HepG2 (cell line): ENCODE measurements at regions not wholly inside any gene's neighbourhood (a gene's known extent, or its start where the extent isn't known, plus 50 kb on each side); places are given as distances from the start of the nearest gene placed in this dataset.

Source experiments
- ATAC-seq: fragments of 200-7000 bp; cut with Tn5 transposase; 3 replicates; pipeline ENCODE4 v1.9.1; 2020; ENCODE audit warnings: mild to moderate bottlenecking, moderate library complexity
- BruUV-seq: library from RNA; stranded (reverse); fragments of 400-500 nt; replicated peaks from 2 replicates; lab custom pipeline; 2021; lab: Mats Ljungman, UMichigan
- CTCF ChIA-PET: fragments of 300-600 bp; formaldehyde crosslinking; extraction: SDS; loops from one replicate; lab custom pipeline; 2021; ENCODE audit warnings: low total read pairs, inconsistent platforms, low intra/inter-chr PET ratio; lab: Yijun Ruan, JAX
- POLR2A ChIA-PET: fragments of 350-600 bp; sonication (Branson Sonifier 250); formaldehyde crosslinking; loops from one replicate; lab custom pipeline; 2020; ENCODE audit warnings: antibody characterized with exemption, inconsistent platforms; lab: Yijun Ruan, JAX
- DNase-seq: peaks from one replicate; pipeline ENCODE4 v3.0.0-alpha.2; 2015; ENCODE audit warnings: low spot score
- FAIRE-seq: peaks from 3 replicates; lab custom pipeline; 2011; peaks lifted over from hg19 to GRCh38; lab: Jason Lieb, UNC
- H2AFZ ChIP-seq: one replicate; pipeline ENCODE4 v1.6.1; 2011; ENCODE audit warnings: low read length, inconsistent platforms
- H3K27ac ChIP-seq: fragments of 300-600 bp; 3 replicates; pipeline ENCODE4 v1.8.0; 2011; ENCODE audit warnings: mixed run types, mild to moderate bottlenecking, mixed read lengths, low read length, inconsistent platforms; ENCODE audit not compliant: insufficient read depth; ENCODE audit errors: extremely low read length
- H3K27me3 ChIP-seq, 2 experiments: fragments of 200-600 bp in 1 of 2; 2 replicates in 1 of 2; 3 replicates in 1 of 2; pipeline versions ENCODE4 v1.6.0 to v1.8.0; 2011; ENCODE audit warnings: low read length in 2 of 2, mild to moderate bottlenecking in 2 of 2, moderate library complexity in 2 of 2, inconsistent platforms in 1 of 2; ENCODE audit not compliant: insufficient read depth in 2 of 2, control insufficient read depth in 1 of 2
- H3K36me3 ChIP-seq, 2 experiments: fragments of 200-600 bp in 1 of 2; replicated peaks in 1 of 2; 2 replicates in 1 of 2; 3 replicates in 1 of 2; pipeline versions ENCODE4 v1.5.1 to v1.8.0; 2011; ENCODE audit warnings: low read length in 2 of 2, inconsistent platforms in 1 of 2; ENCODE audit not compliant: insufficient read depth in 2 of 2, control insufficient read depth in 1 of 2
- H3K4me1 ChIP-seq: 2 replicates; pipeline ENCODE4 v1.5.1; 2012; ENCODE audit warnings: low read length, inconsistent platforms; ENCODE audit not compliant: insufficient read depth
- H3K4me2 ChIP-seq: 2 replicates; pipeline ENCODE4 v1.6.0; 2011; ENCODE audit warnings: low read depth, low read length, inconsistent platforms
- H3K4me3 ChIP-seq, 3 experiments: fragments of 200-600 bp in 1 of 3; sonication (generic), shearing (Covaris generic) in 1 of 3; replicated peaks in 1 of 3; 2 replicates each; pipeline ENCODE4 v1.5.1; 2011 to 2016; ENCODE audit warnings: low read length in 3 of 3, inconsistent platforms in 2 of 3, low read depth in 2 of 3, mild to moderate bottlenecking in 2 of 3, control low read depth in 1 of 3, mixed read lengths in 1 of 3; ENCODE audit not compliant: insufficient read depth in 1 of 3
- H3K79me2 ChIP-seq: one replicate; pipeline ENCODE4 v1.6.1; 2011; ENCODE audit warnings: low read length, inconsistent platforms; ENCODE audit not compliant: insufficient read depth
- H3K9ac ChIP-seq: 2 replicates; pipeline ENCODE4 v1.6.0; 2011; ENCODE audit warnings: mild to moderate bottlenecking, low read depth, low read length, inconsistent platforms; ENCODE audit not compliant: insufficient read depth
- H3K9me3 ChIP-seq: 2 replicates; pipeline ENCODE4 v1.5.1; 2012; ENCODE audit warnings: mild to moderate bottlenecking, low read length
- H4K20me1 ChIP-seq: 2 replicates; pipeline ENCODE4 v1.6.0; 2011; ENCODE audit warnings: inconsistent platforms, mild to moderate bottlenecking, low read length, moderate library complexity; ENCODE audit not compliant: insufficient read depth
- ESRRA ChIP-seq: sonication (generic); formaldehyde crosslinking; IDR thresholded peaks from 2 replicates; pipeline ENCODE4 v1.5.1; 2020; ENCODE audit warnings: mild to moderate bottlenecking, low read depth, missing genetic modification reagents
- ETV6 ChIP-seq: sonication (generic); formaldehyde crosslinking; conservative IDR thresholded peaks from 2 replicates; pipeline ENCODE4 v1.4.0; 2020; ENCODE audit warnings: missing genetic modification reagents
- IKZF1 ChIP-seq: fragments of 450-650 bp; IDR thresholded peaks from 2 replicates; pipeline ENCODE4 v1.7.1; 2016
- PAF1 ChIP-seq: IDR thresholded peaks from 2 replicates; pipeline ENCODE4 v1.6.1; 2016; ENCODE audit warnings: missing genetic modification reagents, missing compliant biosample characterization
- TMF1 ChIP-seq: sonication (generic); formaldehyde crosslinking; IDR thresholded peaks from 2 replicates; pipeline ENCODE4 v1.8.1; 2022; ENCODE audit warnings: low read depth, missing genetic modification reagents
- ZBTB42 ChIP-seq: sonication (generic); formaldehyde crosslinking; IDR thresholded peaks from 2 replicates; pipeline ENCODE4 v1.5.0; 2020; ENCODE audit warnings: mild to moderate bottlenecking, missing genetic modification reagents
- ZNF337 ChIP-seq: sonication (generic); formaldehyde crosslinking; IDR thresholded peaks from 2 replicates; pipeline ENCODE4 v1.5.1; 2020; ENCODE audit warnings: missing genetic modification reagents, low read depth, mild to moderate bottlenecking, borderline replicate concordance
- ZNF558 ChIP-seq: sonication (generic); formaldehyde crosslinking; IDR thresholded peaks from 2 replicates; pipeline ENCODE4 v1.9.0; 2022; ENCODE audit warnings: mild to moderate bottlenecking, missing genetic modification reagents, borderline replicate concordance
- WGBS: methylation state at CpG from one replicate; pipeline ENCODE4 v1.1.6; 2017; ENCODE audit warnings: low lambda C conversion rate; 5-methylcytosine and 5-hydroxymethylcytosine counted together
- in situ Hi-C: cut with HindIII; loops from 2 replicates; pipeline ENCODE4 v1.10.0; 2017; ENCODE audit warnings: low pct_unique_long_range_greater_than_20kb; ENCODE audit not compliant: extremely low pct_ligation_motif_present
- intact Hi-C: fragments of 100-400 bp; cut with micrococcal nuclease; formaldehyde crosslinking; loops from one replicate; pipeline ENCODE4 v1.10.0; 2022; ENCODE audit not compliant: unreplicated experiment
- TF ChIP-seq, protein P1 (sequence below): sonication (generic); formaldehyde crosslinking; IDR thresholded peaks from 2 replicates; pipeline ENCODE4 v1.5.0; 2020; ENCODE audit warnings: mild to moderate bottlenecking, missing genetic modification reagents
- TF ChIP-seq, protein P2 (sequence below): sonication (generic); formaldehyde crosslinking; IDR thresholded peaks from 2 replicates; pipeline ENCODE4 v1.4.0; 2020; ENCODE audit warnings: low read depth, missing genetic modification reagents
- TF ChIP-seq, protein P3 (sequence below): sonication (generic); formaldehyde crosslinking; IDR thresholded peaks from 2 replicates; pipeline ENCODE4 v1.9.0; 2022; ENCODE audit warnings: missing genetic modification reagents, mild to moderate bottlenecking, borderline replicate concordance

DNA sequence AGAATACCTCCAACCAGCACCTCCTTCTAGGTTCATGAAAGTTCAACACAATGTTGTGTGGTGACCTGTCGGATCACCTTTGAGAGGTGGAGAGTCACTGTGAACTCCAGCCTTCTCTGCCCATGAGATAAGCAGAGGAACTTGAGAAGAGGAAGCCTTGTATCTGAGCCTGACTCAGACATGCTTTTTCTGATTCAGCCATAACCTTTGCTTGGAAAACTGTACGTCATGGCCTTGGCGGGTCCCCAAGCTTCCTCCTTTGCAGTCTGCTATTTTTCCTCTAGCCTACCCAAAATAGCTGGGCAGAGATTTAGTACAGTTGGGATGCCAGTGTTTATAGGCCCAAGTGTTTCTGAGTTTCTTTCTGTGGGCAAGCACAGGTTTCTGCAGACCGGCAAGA lies 274.7 kb downstream of the CETN3 start:
- FAIRE-seq (no peak), DNase-seq (no peak), ATAC-seq (no peak)
- H3K27me3 ChIP-seq, result no peaks in the 10 kb centered on the region; a peak in 1 of 5 replicates
- H3K4me3 ChIP-seq, result no peak overlapping the region
- no peaks in the 10 kb centered on the region for H3K4me1 ChIP-seq
- CTCF ChIA-PET, result no interaction called here
- WGBS, result 0% methylated on average over 4 of the region's 4 CpGs
- in situ Hi-C loops (loop anchor here (10.0 kb wide), 2 partner anchors 130 to 250 kb away; no protein-coding TSS in a partner anchor), intact Hi-C loops (no loop called here)
- no peaks in the 10 kb centered on the region for H4K20me1 ChIP-seq
- no peak overlapping the region for H3K9ac ChIP-seq
- no peaks in the 10 kb centered on the region for H3K79me2 ChIP-seq
- no peaks in the 10 kb centered on the region for H3K9me3 ChIP-seq
- no peak overlapping the region for H2AFZ ChIP-seq
- H3K4me2 ChIP-seq, result no peak overlapping the region
- POLR2A ChIA-PET, result no interaction called here
- BruUV-seq, result no TSS peak
- H3K36me3 ChIP-seq, result no peaks in the 10 kb centered on the region
- TF ChIP-seq, protein P1, sequence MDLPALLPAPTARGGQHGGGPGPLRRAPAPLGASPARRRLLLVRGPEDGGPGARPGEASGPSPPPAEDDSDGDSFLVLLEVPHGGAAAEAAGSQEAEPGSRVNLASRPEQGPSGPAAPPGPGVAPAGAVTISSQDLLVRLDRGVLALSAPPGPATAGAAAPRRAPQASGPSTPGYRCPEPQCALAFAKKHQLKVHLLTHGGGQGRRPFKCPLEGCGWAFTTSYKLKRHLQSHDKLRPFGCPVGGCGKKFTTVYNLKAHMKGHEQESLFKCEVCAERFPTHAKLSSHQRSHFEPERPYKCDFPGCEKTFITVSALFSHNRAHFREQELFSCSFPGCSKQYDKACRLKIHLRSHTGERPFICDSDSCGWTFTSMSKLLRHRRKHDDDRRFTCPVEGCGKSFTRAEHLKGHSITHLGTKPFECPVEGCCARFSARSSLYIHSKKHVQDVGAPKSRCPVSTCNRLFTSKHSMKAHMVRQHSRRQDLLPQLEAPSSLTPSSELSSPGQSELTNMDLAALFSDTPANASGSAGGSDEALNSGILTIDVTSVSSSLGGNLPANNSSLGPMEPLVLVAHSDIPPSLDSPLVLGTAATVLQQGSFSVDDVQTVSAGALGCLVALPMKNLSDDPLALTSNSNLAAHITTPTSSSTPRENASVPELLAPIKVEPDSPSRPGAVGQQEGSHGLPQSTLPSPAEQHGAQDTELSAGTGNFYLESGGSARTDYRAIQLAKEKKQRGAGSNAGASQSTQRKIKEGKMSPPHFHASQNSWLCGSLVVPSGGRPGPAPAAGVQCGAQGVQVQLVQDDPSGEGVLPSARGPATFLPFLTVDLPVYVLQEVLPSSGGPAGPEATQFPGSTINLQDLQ (CRISPR knock-in tag), result no peak
- TF ChIP-seq, protein P2, sequence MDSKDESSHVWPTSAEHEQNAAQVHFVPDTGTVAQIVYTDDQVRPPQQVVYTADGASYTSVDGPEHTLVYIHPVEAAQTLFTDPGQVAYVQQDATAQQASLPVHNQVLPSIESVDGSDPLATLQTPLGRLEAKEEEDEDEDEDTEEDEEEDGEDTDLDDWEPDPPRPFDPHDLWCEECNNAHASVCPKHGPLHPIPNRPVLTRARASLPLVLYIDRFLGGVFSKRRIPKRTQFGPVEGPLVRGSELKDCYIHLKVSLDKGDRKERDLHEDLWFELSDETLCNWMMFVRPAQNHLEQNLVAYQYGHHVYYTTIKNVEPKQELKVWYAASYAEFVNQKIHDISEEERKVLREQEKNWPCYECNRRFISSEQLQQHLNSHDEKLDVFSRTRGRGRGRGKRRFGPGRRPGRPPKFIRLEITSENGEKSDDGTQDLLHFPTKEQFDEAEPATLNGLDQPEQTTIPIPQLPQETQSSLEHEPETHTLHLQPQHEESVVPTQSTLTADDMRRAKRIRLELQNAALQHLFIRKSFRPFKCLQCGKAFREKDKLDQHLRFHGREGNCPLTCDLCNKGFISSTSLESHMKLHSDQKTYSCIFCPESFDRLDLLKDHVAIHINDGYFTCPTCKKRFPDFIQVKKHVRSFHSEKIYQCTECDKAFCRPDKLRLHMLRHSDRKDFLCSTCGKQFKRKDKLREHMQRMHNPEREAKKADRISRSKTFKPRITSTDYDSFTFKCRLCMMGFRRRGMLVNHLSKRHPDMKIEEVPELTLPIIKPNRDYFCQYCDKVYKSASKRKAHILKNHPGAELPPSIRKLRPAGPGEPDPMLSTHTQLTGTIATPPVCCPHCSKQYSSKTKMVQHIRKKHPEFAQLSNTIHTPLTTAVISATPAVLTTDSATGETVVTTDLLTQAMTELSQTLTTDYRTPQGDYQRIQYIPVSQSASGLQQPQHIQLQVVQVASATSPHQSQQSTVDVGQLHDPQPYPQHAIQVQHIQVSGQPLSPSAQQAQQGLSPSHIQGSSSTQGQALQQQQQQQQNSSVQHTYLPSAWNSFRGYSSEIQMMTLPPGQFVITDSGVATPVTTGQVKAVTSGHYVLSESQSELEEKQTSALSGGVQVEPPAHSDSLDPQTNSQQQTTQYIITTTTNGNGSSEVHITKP, result no peak
- TF ChIP-seq TMF1 (CRISPR knock-in tag) (no peak), ZNF558 (no peak), ESRRA (CRISPR knock-in tag) (no peak), ZBTB42 (CRISPR knock-in tag) (no peak), ZNF337 (CRISPR knock-in tag) (no peak), IKZF1 (no peak), PAF1 (CRISPR knock-in tag) (no peak), ETV6 (CRISPR knock-in tag) (no peak)
- TF ChIP-seq, protein P3, sequence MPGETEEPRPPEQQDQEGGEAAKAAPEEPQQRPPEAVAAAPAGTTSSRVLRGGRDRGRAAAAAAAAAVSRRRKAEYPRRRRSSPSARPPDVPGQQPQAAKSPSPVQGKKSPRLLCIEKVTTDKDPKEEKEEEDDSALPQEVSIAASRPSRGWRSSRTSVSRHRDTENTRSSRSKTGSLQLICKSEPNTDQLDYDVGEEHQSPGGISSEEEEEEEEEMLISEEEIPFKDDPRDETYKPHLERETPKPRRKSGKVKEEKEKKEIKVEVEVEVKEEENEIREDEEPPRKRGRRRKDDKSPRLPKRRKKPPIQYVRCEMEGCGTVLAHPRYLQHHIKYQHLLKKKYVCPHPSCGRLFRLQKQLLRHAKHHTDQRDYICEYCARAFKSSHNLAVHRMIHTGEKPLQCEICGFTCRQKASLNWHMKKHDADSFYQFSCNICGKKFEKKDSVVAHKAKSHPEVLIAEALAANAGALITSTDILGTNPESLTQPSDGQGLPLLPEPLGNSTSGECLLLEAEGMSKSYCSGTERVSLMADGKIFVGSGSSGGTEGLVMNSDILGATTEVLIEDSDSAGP, result no peak
- H3K27ac ChIP-seq, result no peak overlapping the region
